ENCODE measurements at regions not wholly inside any gene's neighbourhood (a gene's known extent, or its start where the extent isn't known, plus 50 kb on each side); places are given as distances from the start of the nearest gene placed in this dataset.

DNA sequence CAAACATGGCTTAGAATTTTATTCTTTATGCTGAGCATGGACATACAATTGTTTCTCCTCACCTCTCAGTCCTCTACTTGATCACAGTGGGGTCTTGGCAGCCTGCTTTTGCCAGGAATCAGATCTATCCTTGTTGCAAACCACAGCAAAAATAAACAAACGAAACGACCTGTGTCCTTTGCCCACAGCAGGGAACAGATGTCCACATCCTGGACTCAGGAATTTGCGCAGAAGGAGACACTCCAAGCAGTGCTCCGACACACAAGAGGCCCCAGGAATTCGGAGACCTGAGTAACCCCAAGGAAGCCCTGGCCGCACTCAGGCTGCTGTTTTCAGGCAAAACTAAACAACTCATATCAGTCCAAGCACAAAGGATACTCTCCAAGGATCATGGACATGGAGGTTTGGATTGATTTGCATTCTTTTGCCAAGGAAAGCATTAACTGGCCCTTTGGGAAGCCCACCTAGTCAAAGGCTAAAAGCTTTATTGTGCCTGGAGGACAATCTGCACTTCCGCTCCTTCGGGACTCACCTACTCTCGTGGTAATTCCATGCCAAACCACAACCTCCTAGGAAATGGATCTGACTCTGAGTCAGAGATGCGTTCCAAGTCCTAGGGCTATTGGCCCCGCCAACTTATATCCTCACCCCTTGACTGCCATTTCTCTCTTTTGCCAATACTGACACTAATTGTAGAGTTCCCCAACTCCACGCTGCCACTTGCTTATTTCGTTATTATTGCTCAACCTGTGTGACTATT is 271.1 kb upstream of the CDH11 start (continued):
- TF ChIP-seq SIX5 (IDR thresholded peaks at IDR 0.05; ENCODE audit: low read depth, low read length): no peak
- no peak for TF ChIP-seq EP300 (IDR thresholded peaks at IDR 0.05; ENCODE audit: borderline replicate concordance in 1 of 2, low read depth in 2 of 2, low read length in 2 of 2)
- no peak for TF ChIP-seq CTBP2 (IDR thresholded peaks at IDR 0.05; ENCODE audit: borderline replicate concordance, insufficient read depth, insufficient read length, low read length)
- no peak for TF ChIP-seq SP4 (IDR thresholded peaks at IDR 0.05; ENCODE audit: low read length)
- TF ChIP-seq CREB1 (IDR thresholded peaks at IDR 0.05): no peak
- no peak for TF ChIP-seq TAF1 (IDR thresholded peaks at IDR 0.05; ENCODE audit: low read depth, low read length)
- no peak for TF ChIP-seq CHD1 (IDR thresholded peaks at IDR 0.05; ENCODE audit: low read depth, low read length)

Measured in H1 (cell line).